MM.1S (cell line): ENCODE measurements at regions not wholly inside any gene's neighbourhood (a gene's known extent, or its start where the extent isn't known, plus 50 kb on each side); places are given as distances from the start of the nearest gene placed in this dataset.

Experiments used
- DNase-seq: peaks from one replicate; pipeline ENCODE4 v3.0.0-alpha.2; 2015
- H2AFZ ChIP-seq: fragments of 300-600 bp; sonication (generic); 2 replicates; pipeline ENCODE4 v1.6.0; 2016; ENCODE audit warnings: antibody characterized with exemption, low read length
- H3F3A ChIP-seq: fragments of 300-600 bp; sonication (generic); 2 replicates; pipeline ENCODE4 v1.6.1; 2016; ENCODE audit warnings: mild to moderate bottlenecking, antibody characterized with exemption, low read length, moderate library complexity, mixed read lengths; ENCODE audit not compliant: insufficient read depth
- H3K27ac ChIP-seq: fragments of 300-600 bp; sonication (generic); 2 replicates; pipeline ENCODE4 v1.5.1; 2016; ENCODE audit warnings: mild to moderate bottlenecking, low read length
- H3K27me3 ChIP-seq: fragments of 300-600 bp; sonication (generic); replicated peaks from 2 replicates; pipeline ENCODE4 v1.6.0; 2016; ENCODE audit warnings: low read length; ENCODE audit not compliant: insufficient read depth
- H3K36me3 ChIP-seq: fragments of 300-600 bp; sonication (generic); replicated peaks from 2 replicates; pipeline ENCODE4 v1.6.1; 2016; ENCODE audit warnings: mild to moderate bottlenecking, low read length, mixed read lengths; ENCODE audit not compliant: insufficient read depth
- H3K4me1 ChIP-seq: fragments of 300-600 bp; sonication (generic); 2 replicates; pipeline ENCODE4 v1.6.1; 2016; ENCODE audit warnings: low read length, mixed read lengths
- H3K4me2 ChIP-seq: fragments of 300-600 bp; sonication (generic); 2 replicates; pipeline ENCODE4 v1.6.0; 2016; ENCODE audit warnings: low read depth, low read length
- H3K4me3 ChIP-seq: fragments of 300-600 bp; sonication (generic); 2 replicates; pipeline ENCODE4 v1.5.1; 2016; ENCODE audit warnings: low read length, mixed read lengths
- H3K79me2 ChIP-seq: fragments of 300-600 bp; sonication (generic); 2 replicates; pipeline ENCODE4 v1.6.1; 2016; ENCODE audit warnings: mixed run types, low read length, mixed read lengths
- H3K9ac ChIP-seq: fragments of 300-600 bp; sonication (generic); 2 replicates; pipeline ENCODE4 v1.6.1; 2016; ENCODE audit warnings: low read length, mixed read lengths
- H3K9me2 ChIP-seq: fragments of 300-600 bp; sonication (generic); replicated peaks from 2 replicates; pipeline ENCODE4 v1.6.1; 2016; ENCODE audit warnings: mild to moderate bottlenecking, low read length, mixed read lengths; ENCODE audit not compliant: insufficient read depth
- H3K9me3 ChIP-seq: fragments of 300-600 bp; sonication (generic); replicated peaks from 2 replicates; pipeline ENCODE4 v1.6.1; 2016; ENCODE audit warnings: mild to moderate bottlenecking, low read length, mixed read lengths; ENCODE audit not compliant: insufficient read depth
- H4K20me1 ChIP-seq: fragments of 300-600 bp; sonication (generic); 2 replicates; pipeline ENCODE4 v1.6.1; 2016; ENCODE audit warnings: mild to moderate bottlenecking, low read length, moderate library complexity, mixed read lengths; ENCODE audit not compliant: insufficient read depth
- CTCF ChIP-seq: fragments of 300-600 bp; sonication (generic); IDR thresholded peaks from 2 replicates; pipeline ENCODE4 v1.5.1; 2016; ENCODE audit warnings: antibody characterized with exemption, low read length, mixed read lengths
- EZH2 ChIP-seq: fragments of 300-600 bp; sonication (generic); optimal IDR thresholded peaks from 2 replicates; pipeline ENCODE3; 2017; ENCODE audit warnings: low read depth, mild to moderate bottlenecking, antibody characterized with exemption, low read length, mixed read lengths
- EZH2phosphoT487 ChIP-seq: fragments of 300-600 bp; sonication (generic); IDR thresholded peaks from 2 replicates; pipeline ENCODE4 v1.6.1; 2018; ENCODE audit warnings: antibody characterized with exemption, low read length

DNA sequence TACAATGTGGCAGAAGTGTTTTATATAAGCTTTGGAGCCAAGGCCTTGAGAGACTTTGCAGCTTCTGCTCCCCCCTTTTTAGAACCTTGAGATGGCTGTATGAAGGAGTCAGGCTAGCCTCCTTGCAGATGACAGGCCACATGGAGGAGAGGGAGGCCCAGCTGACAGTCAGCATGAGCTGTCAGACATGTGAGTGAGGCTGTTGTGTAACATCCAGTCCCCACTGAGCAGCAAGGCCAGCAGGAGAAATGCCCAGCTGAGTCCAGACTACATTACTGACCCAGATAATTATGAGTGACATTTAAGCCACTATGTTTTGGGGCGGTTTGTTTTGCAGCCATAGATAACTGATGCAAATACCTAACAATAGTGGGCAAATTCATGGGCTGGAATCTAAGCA lies 515.3 kb upstream of the ARX start:
- Histone ChIP-seq H3F3A (no peaks in the 10 kb centered on the region), H3K4me1 (no peaks in the 10 kb centered on the region), H3K4me2 (no peak overlapping the region), H3K9ac (no peak overlapping the region), H3K27me3 (no peaks in the 10 kb centered on the region), H3K9me3 (no peaks in the 10 kb centered on the region), H2AFZ (no peak overlapping the region), H3K4me3 (no peak overlapping the region), H4K20me1 (no peaks in the 10 kb centered on the region), H3K9me2 (no peaks in the 10 kb centered on the region), H3K36me3 (no peaks in the 10 kb centered on the region), H3K27ac (no peak overlapping the region), H3K79me2 (no peaks in the 10 kb centered on the region)
- DNase-seq, result no peak
- TF ChIP-seq EZH2phosphoT487 (no peak), EZH2 (no peak), CTCF (no peak)

GRCh38 chrX:25534091-25534490 lies 518.3 kb upstream of the ARX start:
- DNase-seq, result no peak
- Histone ChIP-seq H3K4me1 (no peaks in the 10 kb centered on the region), H3K4me3 (no peak overlapping the region), H3K9me3 (no peaks in the 10 kb centered on the region), H3K36me3 (no peaks in the 10 kb centered on the region), H3K27me3 (no peaks in the 10 kb centered on the region), H3K9me2 (no peaks in the 10 kb centered on the region), H3K79me2 (no peaks in the 10 kb centered on the region), H3F3A (no peaks in the 10 kb centered on the region), H3K27ac (no peak overlapping the region), H4K20me1 (no peaks in the 10 kb centered on the region), H2AFZ (no peak overlapping the region), H3K4me2 (no peak overlapping the region), H3K9ac (no peak overlapping the region)
- TF ChIP-seq CTCF (no peak), EZH2 (no peak), EZH2phosphoT487 (no peak)

- DNase-seq, result no peak
These were observed 520.7 kb upstream of the ARX start for GRCh38 chrX:25536307-25536970.

More at GRCh38 chrX:25536307-25536970, 520.7 kb upstream of the ARX start:
- H3K9me2 ChIP-seq, result no peaks in the 10 kb centered on the region
- no peaks in the 10 kb centered on the region for H3K9me3 ChIP-seq
- H3K27me3 ChIP-seq, result no peaks in the 10 kb centered on the region
- no peak overlapping the region for H3K4me3 ChIP-seq
- H3F3A ChIP-seq, result no peaks in the 10 kb centered on the region
- no peaks in the 10 kb centered on the region for H4K20me1 ChIP-seq
- H3K27ac ChIP-seq, result no peak overlapping the region
- H2AFZ ChIP-seq, result no peak overlapping the region
- TF ChIP-seq EZH2, result no peak
- TF ChIP-seq EZH2phosphoT487, result no peak
- TF ChIP-seq CTCF, result no peak
- H3K9ac ChIP-seq, result no peak overlapping the region
- H3K36me3 ChIP-seq, result no peaks in the 10 kb centered on the region
- no peaks in the 10 kb centered on the region for H3K4me1 ChIP-seq
- H3K4me2 ChIP-seq, result no peak overlapping the region
- no peaks in the 10 kb centered on the region for H3K79me2 ChIP-seq
